ENCODE measurements at regions not wholly inside any gene's neighbourhood (a gene's known extent, or its start where the extent isn't known, plus 50 kb on each side); places are given as distances from the start of the nearest gene placed in this dataset.

GRCh38 chr6:1113916-1114540 lies 197.9 kb upstream of the FOXQ1 start:
- DNase-seq, result no peak

GRCh38 chr6:1111361-1111760 lies 200.5 kb upstream of the FOXQ1 start:
- no peak for DNase-seq

GRCh38 chr6:1110941-1111349 lies 201.0 kb upstream of the FOXQ1 start:
- DNase-seq, result no peak

- no peak for DNase-seq
These were observed 201.7 kb upstream of the FOXQ1 start for GRCh38 chr6:1110164-1110563.

GRCh38 chr6:1109134-1109533 lies 202.8 kb upstream of the FOXQ1 start:
- DNase-seq, result no peak

GRCh38 chr6:1108198-1108597 lies 203.7 kb upstream of the FOXQ1 start:
- DNase-seq, result no peak

GRCh38 chr6:1107578-1107977 lies 204.3 kb upstream of the FOXQ1 start:
- DNase-seq, result no peak

GRCh38 chr6:1105833-1106400 lies 206.0 kb upstream of the FOXQ1 start:
- DNase-seq, result no peak

- DNase-seq, result no peak
These were observed 206.8 kb upstream of the FOXQ1 start for GRCh38 chr6:1104988-1105670.

GRCh38 chr6:1103945-1104623 lies 207.8 kb upstream of the FOXQ1 start:
- no peak for DNase-seq

GRCh38 chr6:1103021-1103420 lies 208.9 kb upstream of the FOXQ1 start:
- no peak for DNase-seq

GRCh38 chr6:1100269-1100668 lies 211.6 kb upstream of the FOXQ1 start:
- DNase-seq, result no peak

- DNase-seq, result no peak
These were observed 212.6 kb upstream of the FOXQ1 start for GRCh38 chr6:1099264-1099663.

- no peak for DNase-seq
These were observed 214.7 kb upstream of the FOXQ1 start for GRCh38 chr6:1096967-1097765.

- no peak for DNase-seq
These were observed 217.6 kb upstream of the FOXQ1 start for GRCh38 chr6:1094306-1094705.

GRCh38 chr6:1091900-1092299 lies 220.0 kb upstream of the FOXQ1 start:
- no peak for DNase-seq

GRCh38 chr6:1089859-1090258 lies 222.0 kb upstream of the FOXQ1 start:
- no peak for DNase-seq

GRCh38 chr6:1088492-1089001 lies 223.4 kb upstream of the FOXQ1 start:
- DNase-seq, result no peak

GRCh38 chr6:1087154-1087843 lies 224.6 kb upstream of the FOXQ1 start:
- DNase-seq, result no peak

GRCh38 chr6:1086446-1087153 lies 225.3 kb upstream of the FOXQ1 start:
- DNase-seq, result no peak

- DNase-seq, result no peak
These were observed 229.5 kb upstream of the FOXQ1 start for GRCh38 chr6:1082285-1082935.

Measured in CD4-positive, alpha-beta T cell treated with Interleukin-1 beta for 1 hour (primary cell).